K562 (cell line): ENCODE measurements at regions not wholly inside any gene's neighbourhood (a gene's known extent, or its start where the extent isn't known, plus 50 kb on each side); places are given as distances from the start of the nearest gene placed in this dataset.
A peak's percentile ranks its signal among the peaks of the same experiment; 100 is the strongest.

ENCODE experiments used
- ATAC-seq: fragments of 200-7000 bp; cut with Tn5 transposase; 3 replicates; pipeline ENCODE4 v1.9.1; 2020; ENCODE audit warnings: moderate library complexity
- BruUV-seq: library from RNA; stranded (reverse); fragments of 400-500 nt; replicated peaks from 2 replicates; lab custom pipeline; 2021; lab: Mats Ljungman, UMichigan
- CTCF ChIA-PET: fragments of 300-600 bp; formaldehyde crosslinking; extraction: SDS; loops from one replicate; lab custom pipeline; 2021; ENCODE audit warnings: low intra/inter-chr PET ratio; lab: Yijun Ruan, JAX
- POLR2A ChIA-PET: fragments of 300-600, 350-650 bp; sonication (Branson Sonifier 250); formaldehyde crosslinking; extraction: SDS; loops from one replicate; lab custom pipeline; 2021; ENCODE audit warnings: antibody characterized with exemption, inconsistent platforms; lab: Yijun Ruan, JAX
- DNase-seq, 4 experiments: peaks; one replicate each; pipeline versions ENCODE4 v3.0.0 to v3.0.0-alpha.2; 2011 to 2018; ENCODE audit warnings: low spot score in 3 of 4, mixed read lengths in 3 of 4; ENCODE audit errors: extremely low read depth in 1 of 4
- FAIRE-seq: peaks from 2 replicates; lab custom pipeline; 2011; peaks lifted over from hg19 to GRCh38; lab: Jason Lieb, UNC
- H2AFZ ChIP-seq: 2 replicates; pipeline ENCODE4 v1.6.0; 2011; ENCODE audit warnings: low read depth, low read length, control low read depth, inconsistent platforms
- H3K27ac ChIP-seq: fragments of 200-600 bp; 3 replicates; pipeline ENCODE4 v1.8.0; 2011; ENCODE audit warnings: low read depth, mild to moderate bottlenecking, control low read depth, inconsistent platforms, low read length, moderate library complexity, mixed read lengths; ENCODE audit errors: extremely low read depth
- H3K27me3 ChIP-seq, 2 experiments: fragments of 300-600 bp in 1 of 2; 2 replicates in 1 of 2; 3 replicates in 1 of 2; pipeline versions ENCODE4 v1.6.0 to v1.8.0; 2011; ENCODE audit warnings: inconsistent platforms in 2 of 2, low read length in 2 of 2, mild to moderate bottlenecking in 1 of 2, mixed read lengths in 1 of 2, moderate library complexity in 1 of 2; ENCODE audit not compliant: control insufficient read depth in 2 of 2, insufficient read depth in 2 of 2
- H3K36me3 ChIP-seq: fragments of 300-600 bp; 3 replicates; pipeline ENCODE4 v1.8.0; 2011; ENCODE audit warnings: mild to moderate bottlenecking, low read length, inconsistent platforms; ENCODE audit not compliant: control insufficient read depth, insufficient read depth
- H3K4me1 ChIP-seq, 2 experiments: fragments of 200-600 bp in 1 of 2; replicated peaks in 1 of 2; 2 replicates in 1 of 2; 3 replicates in 1 of 2; pipeline versions ENCODE4 v1.5.1 to v1.8.0; 2011; ENCODE audit warnings: inconsistent platforms in 2 of 2, low read length in 2 of 2, mild to moderate bottlenecking in 1 of 2, mixed read lengths in 1 of 2, moderate library complexity in 1 of 2; ENCODE audit not compliant: control insufficient read depth in 2 of 2, insufficient read depth in 2 of 2
- H3K4me2 ChIP-seq: 2 replicates; pipeline ENCODE4 v1.6.1; 2011; ENCODE audit warnings: low read length, control low read depth, inconsistent platforms, mixed read lengths; ENCODE audit not compliant: insufficient read depth
- H3K4me3 ChIP-seq: fragments of 200-600 bp; sonication (generic), shearing (Covaris generic); 2 replicates; pipeline ENCODE4 v1.5.1; 2016; ENCODE audit warnings: control low read depth, inconsistent platforms
- H3K79me2 ChIP-seq: fragments of 200-600 bp; 3 replicates; pipeline ENCODE4 v1.8.0; 2011; ENCODE audit warnings: low read length, inconsistent platforms; ENCODE audit not compliant: control insufficient read depth, insufficient read depth
- H3K9ac ChIP-seq, 2 experiments: 2 replicates each; pipeline versions ENCODE4 v1.6.0 to v1.6.1; 2011; ENCODE audit warnings: low read depth in 2 of 2, low read length in 2 of 2, control low read depth in 1 of 2, inconsistent platforms in 1 of 2, mild to moderate bottlenecking in 1 of 2, mixed read lengths in 1 of 2; ENCODE audit not compliant: insufficient read depth in 1 of 2
- H3K9me1 ChIP-seq: one replicate; pipeline ENCODE4 v1.6.0; 2011; ENCODE audit warnings: inconsistent platforms, mild to moderate bottlenecking, low read length, moderate library complexity; ENCODE audit not compliant: control insufficient read depth, insufficient read depth
- H3K9me3 ChIP-seq: replicated peaks from 2 replicates; pipeline ENCODE4 v1.5.1; 2011; ENCODE audit warnings: low read depth, low read length, inconsistent platforms; ENCODE audit not compliant: control insufficient read depth, insufficient read depth
- H4K20me1 ChIP-seq: replicated peaks from 2 replicates; pipeline ENCODE4 v1.6.1; 2011; ENCODE audit warnings: low read length, inconsistent platforms, mixed read lengths; ENCODE audit not compliant: control insufficient read depth, insufficient read depth
- ARID2 ChIP-seq: fragments of 450-650 bp; IDR thresholded peaks from 2 replicates; pipeline ENCODE4 v1.6.1; 2017; ENCODE audit warnings: antibody characterized with exemption, mild to moderate bottlenecking
- BRF2 ChIP-seq: IDR thresholded peaks from 3 replicates; pipeline ENCODE4 v1.6.1; 2011; ENCODE audit warnings: borderline replicate concordance, mild to moderate bottlenecking; ENCODE audit not compliant: insufficient read length, insufficient read depth
- C11orf30 ChIP-seq: fragments of 450-650 bp; IDR thresholded peaks from 2 replicates; pipeline ENCODE4 v1.6.1; 2016; ENCODE audit warnings: low read depth, mild to moderate bottlenecking
- DNMT1 ChIP-seq: fragments of 450-650 bp; IDR thresholded peaks from 2 replicates; pipeline ENCODE4 v1.6.1; 2016; ENCODE audit warnings: antibody characterized with exemption, mild to moderate bottlenecking
- DPF2 ChIP-seq: fragments of 450-650 bp; IDR thresholded peaks from 2 replicates; pipeline ENCODE4 v1.6.1; 2016
- FOXA3 ChIP-seq, 2 experiments: fragments of 450-650 bp in 1 of 2; sonication (generic) in 1 of 2; formaldehyde crosslinking; IDR thresholded peaks in 1 of 2; conservative IDR thresholded peaks in 1 of 2; 2 replicates each; pipeline versions ENCODE4 v1.4.0 to v1.8.0; 2020 to 2022; ENCODE audit warnings: mild to moderate bottlenecking in 2 of 2, missing genetic modification reagents in 1 of 2
- GATAD2A ChIP-seq: fragments of 450-650 bp; IDR thresholded peaks from 2 replicates; pipeline ENCODE4 v1.6.1; 2017
- SETDB1 ChIP-seq: IDR thresholded peaks from one replicate; pipeline ENCODE4 v1.6.1; 2012; ENCODE audit warnings: low read length, control low read depth, inconsistent platforms
- SRSF7 ChIP-seq: fragments of 200-400 bp; formaldehyde crosslinking; optimal IDR thresholded peaks from 2 replicates; pipeline ENCODE3; 2017; ENCODE audit warnings: mild to moderate bottlenecking, low read depth, low read length
- TRIM24 ChIP-seq, 2 experiments: fragments of 450-650 bp; IDR thresholded peaks; 2 replicates each; pipeline ENCODE4 v1.6.1; 2016
- XRCC4 ChIP-seq: IDR thresholded peaks from one replicate; pipeline ENCODE4 v1.6.1; 2011; ENCODE audit not compliant: insufficient read depth, insufficient read length; ENCODE audit errors: extremely low read depth
- ZBTB8A ChIP-seq: fragments of 450-650 bp; IDR thresholded peaks from 2 replicates; pipeline ENCODE4 v1.6.1; 2018; ENCODE audit warnings: mild to moderate bottlenecking, moderate library complexity; ENCODE audit not compliant: partially characterized antibody
- ZNF316 ChIP-seq: fragments of 450-650 bp; IDR thresholded peaks from 2 replicates; pipeline ENCODE4 v1.6.1; 2016
- ZNF408 ChIP-seq: fragments of 250-450 bp; sonication (Bioruptor Pico); IDR thresholded peaks from 2 replicates; pipeline ENCODE4 v1.4.0; 2020; ENCODE audit warnings: low read depth, mild to moderate bottlenecking, moderate library complexity
- ZNF436 ChIP-seq: fragments of 250-450, 450-650 bp; sonication (Bioruptor Pico); formaldehyde crosslinking; IDR thresholded peaks from 2 replicates; pipeline ENCODE4 v1.7.0; 2020; ENCODE audit warnings: mild to moderate bottlenecking
- WGBS: fragments of 100-300 bp; shearing (Covaris generic); methylation state at CpG from one replicate; pipeline ENCODE4 v1.1.6; 2016; ENCODE audit warnings: low coverage, mixed read lengths; ENCODE audit not compliant: insufficient coverage; ENCODE audit errors: missing lambda C conversion rate; 5-methylcytosine and 5-hydroxymethylcytosine counted together
- in situ Hi-C: fragments of 300-500 bp; cut with MboI; formaldehyde crosslinking; loops from 4 replicates; pipeline ENCODE4 v1.15.0; 2018; ENCODE audit warnings: inconsistent platforms, mixed read lengths
- intact Hi-C: fragments of 100-400 bp; cut with micrococcal nuclease; formaldehyde crosslinking; loops from 2 replicates; pipeline ENCODE4 v1.14.2; 2022
- TF ChIP-seq, protein P1 (sequence below), 2 experiments: fragments of 250-450 bp in 1 of 2; fragments of 450-650 bp in 1 of 2; sonication (Bioruptor Pico) in 1 of 2; IDR thresholded peaks; 2 replicates each; pipeline versions ENCODE4 v1.6.1 to v1.8.0; 2016 to 2021; ENCODE audit warnings: mild to moderate bottlenecking in 2 of 2, moderate library complexity in 2 of 2, missing compliant biosample characterization in 1 of 2, missing genetic modification characterization in 1 of 2
- TF ChIP-seq, protein P2 (sequence below): sonication (generic); formaldehyde crosslinking; IDR thresholded peaks from 2 replicates; pipeline ENCODE4 v1.8.0; 2022; ENCODE audit warnings: mild to moderate bottlenecking, missing genetic modification reagents
- TF ChIP-seq, protein P3 (sequence below): fragments of 450-650 bp; IDR thresholded peaks from 2 replicates; pipeline ENCODE4 v1.6.1; 2016; ENCODE audit warnings: mild to moderate bottlenecking

GRCh38 chr10:8344756-8345155, 290.3 kb downstream of the GATA3 start:
- H3K27me3 ChIP-seq, result peaks cover 0 to 4% of the 10 kb centered on the region in 2 experiments; a peak in 2 of 5 replicates
- ChIA-PET POLR2A (no interaction called here), CTCF (no interaction called here)
- DNase-seq, result no peak
- H3K9me3 ChIP-seq, result no peaks in the 10 kb centered on the region
- no peak for ATAC-seq
- H2AFZ ChIP-seq, result no peak overlapping the region
- no peak overlapping the region for H3K4me3 ChIP-seq
- H3K9ac ChIP-seq, result no peak overlapping the region
- no peaks in the 10 kb centered on the region for H3K36me3 ChIP-seq
- TF ChIP-seq SETDB1, result no peak
- TF ChIP-seq SRSF7, result no peak
- TF ChIP-seq ZNF316, result peak; percentile 52
- no peak for TF ChIP-seq ZBTB8A
- no peak for TF ChIP-seq ARID2
- TF ChIP-seq DNMT1, result no peak
- no peak for TF ChIP-seq DPF2
- TF ChIP-seq, protein P1, sequence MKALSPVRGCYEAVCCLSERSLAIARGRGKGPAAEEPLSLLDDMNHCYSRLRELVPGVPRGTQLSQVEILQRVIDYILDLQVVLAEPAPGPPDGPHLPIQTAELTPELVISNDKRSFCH (CRISPR knock-in tag; IDR thresholded peaks at IDR 0.05), result no peak
- TF ChIP-seq, protein P1 (tag; IDR thresholded peaks at IDR 0.05), result no peak
- no peak for TF ChIP-seq BRF2
- no peak for TF ChIP-seq ZNF408 (CRISPR knock-in tag)
- no peak for TF ChIP-seq FOXA3 (CRISPR knock-in tag; conservative IDR thresholded peaks at IDR 0.05 in 1 of 2, IDR thresholded peaks at IDR 0.05 in 1 of 2)
- no peak for TF ChIP-seq GATAD2A
- TF ChIP-seq, protein P2, sequence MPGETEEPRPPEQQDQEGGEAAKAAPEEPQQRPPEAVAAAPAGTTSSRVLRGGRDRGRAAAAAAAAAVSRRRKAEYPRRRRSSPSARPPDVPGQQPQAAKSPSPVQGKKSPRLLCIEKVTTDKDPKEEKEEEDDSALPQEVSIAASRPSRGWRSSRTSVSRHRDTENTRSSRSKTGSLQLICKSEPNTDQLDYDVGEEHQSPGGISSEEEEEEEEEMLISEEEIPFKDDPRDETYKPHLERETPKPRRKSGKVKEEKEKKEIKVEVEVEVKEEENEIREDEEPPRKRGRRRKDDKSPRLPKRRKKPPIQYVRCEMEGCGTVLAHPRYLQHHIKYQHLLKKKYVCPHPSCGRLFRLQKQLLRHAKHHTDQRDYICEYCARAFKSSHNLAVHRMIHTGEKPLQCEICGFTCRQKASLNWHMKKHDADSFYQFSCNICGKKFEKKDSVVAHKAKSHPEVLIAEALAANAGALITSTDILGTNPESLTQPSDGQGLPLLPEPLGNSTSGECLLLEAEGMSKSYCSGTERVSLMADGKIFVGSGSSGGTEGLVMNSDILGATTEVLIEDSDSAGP (CRISPR knock-in tag), result no peak
- no peak for TF ChIP-seq XRCC4
- TF ChIP-seq C11orf30, result peak; percentile 22; the same call in 1 of the 2 replicates
- TF ChIP-seq, protein P3, sequence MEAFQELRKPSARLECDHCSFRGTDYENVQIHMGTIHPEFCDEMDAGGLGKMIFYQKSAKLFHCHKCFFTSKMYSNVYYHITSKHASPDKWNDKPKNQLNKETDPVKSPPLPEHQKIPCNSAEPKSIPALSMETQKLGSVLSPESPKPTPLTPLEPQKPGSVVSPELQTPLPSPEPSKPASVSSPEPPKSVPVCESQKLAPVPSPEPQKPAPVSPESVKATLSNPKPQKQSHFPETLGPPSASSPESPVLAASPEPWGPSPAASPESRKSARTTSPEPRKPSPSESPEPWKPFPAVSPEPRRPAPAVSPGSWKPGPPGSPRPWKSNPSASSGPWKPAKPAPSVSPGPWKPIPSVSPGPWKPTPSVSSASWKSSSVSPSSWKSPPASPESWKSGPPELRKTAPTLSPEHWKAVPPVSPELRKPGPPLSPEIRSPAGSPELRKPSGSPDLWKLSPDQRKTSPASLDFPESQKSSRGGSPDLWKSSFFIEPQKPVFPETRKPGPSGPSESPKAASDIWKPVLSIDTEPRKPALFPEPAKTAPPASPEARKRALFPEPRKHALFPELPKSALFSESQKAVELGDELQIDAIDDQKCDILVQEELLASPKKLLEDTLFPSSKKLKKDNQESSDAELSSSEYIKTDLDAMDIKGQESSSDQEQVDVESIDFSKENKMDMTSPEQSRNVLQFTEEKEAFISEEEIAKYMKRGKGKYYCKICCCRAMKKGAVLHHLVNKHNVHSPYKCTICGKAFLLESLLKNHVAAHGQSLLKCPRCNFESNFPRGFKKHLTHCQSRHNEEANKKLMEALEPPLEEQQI, result no peak
- no peak for TF ChIP-seq ZNF436
- no peak for TF ChIP-seq TRIM24 (IDR thresholded peaks at IDR 0.05)
- in situ Hi-C loops, result no loop called here
- no peaks in the 10 kb centered on the region for H3K4me1 ChIP-seq
- H3K27ac ChIP-seq, result no peak overlapping the region
- no peaks in the 10 kb centered on the region for H3K79me2 ChIP-seq
- no peak overlapping the region for H3K4me2 ChIP-seq
- intact Hi-C loops, result no loop called here
- WGBS, result 0% methylated on average over 1 of the region's 1 CpG
- no peaks in the 10 kb centered on the region for H4K20me1 ChIP-seq
- BruUV-seq, result no TSS peak
- no peak for FAIRE-seq
- H3K9me1 ChIP-seq, result no peaks in the 10 kb centered on the region
